GM19468 (cell line): ENCODE measurements at regions not wholly inside any gene's neighbourhood (a gene's known extent, or its start where the extent isn't known, plus 50 kb on each side); places are given as distances from the start of the nearest gene placed in this dataset.
"Not testable (repeated sequence)": the region's sequence is repeated elsewhere in the genome, so short reads cannot be mapped to it uniquely, and the experiment has no call there.

Experiments used
- ATAC-seq: cut with Tn5 transposase; IDR thresholded peaks from one replicate; pipeline ENCODE4 v1.9.1; 2021; ENCODE audit warnings: mild to moderate bottlenecking, moderate library complexity, moderate number of reproducible peaks; ENCODE audit not compliant: unreplicated experiment; ENCODE audit errors: extremely low read depth

DNA sequence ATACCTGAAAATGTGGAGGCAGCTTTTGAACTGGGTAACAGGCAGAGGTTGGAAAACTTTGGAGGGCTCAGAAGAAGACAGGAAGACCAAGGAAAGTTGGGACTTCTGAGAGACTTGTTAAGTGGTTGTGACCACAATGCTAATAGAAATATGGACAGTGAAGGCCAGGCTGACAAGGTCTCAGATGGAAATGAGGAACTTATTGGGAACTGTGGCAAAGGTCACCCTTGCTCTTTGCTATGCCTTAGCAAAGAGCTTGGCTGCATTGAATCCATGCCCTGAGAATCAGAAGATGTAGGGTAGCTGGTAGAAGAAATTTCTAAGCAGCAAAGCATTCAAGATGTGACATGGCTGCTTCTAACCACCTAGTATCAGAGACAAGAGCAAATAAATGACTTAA lies 244.4 kb upstream of the ADRA1B start:
- ATAC-seq: no peak

- ATAC-seq: no peak
Measured at GRCh38 chr5:159673538-159673937, 242.7 kb upstream of the ADRA1B start.

- ATAC-seq: no peak
Measured at GRCh38 chr5:159678657-159679392, 237.5 kb upstream of the ADRA1B start.

DNA sequence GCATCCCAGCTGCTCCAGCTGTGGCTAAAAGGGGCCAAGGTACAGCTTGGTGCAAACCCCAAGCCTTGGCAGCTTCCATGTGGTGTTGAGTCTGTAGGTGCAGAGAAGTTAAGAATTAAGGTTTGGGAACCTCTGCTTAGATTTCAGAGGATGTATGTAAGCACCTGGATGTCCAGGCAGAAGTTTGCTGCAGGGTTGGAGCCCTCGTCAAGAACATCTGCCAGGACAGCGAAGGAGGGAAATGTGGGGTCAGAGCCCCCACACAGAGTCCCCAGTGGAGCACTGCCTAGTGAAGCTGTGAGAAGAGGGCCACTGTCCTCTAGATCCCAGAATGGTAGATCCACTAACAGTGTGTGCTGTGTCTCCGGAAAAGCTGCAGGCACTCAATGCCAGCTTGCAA lies 236.2 kb upstream of the ADRA1B start:
- no peak for ATAC-seq

- no peak for ATAC-seq
Measured at GRCh38 chr5:159681661-159682060, 234.6 kb upstream of the ADRA1B start.

GRCh38 chr5:159682623-159683022 lies 233.7 kb upstream of the ADRA1B start:
- no peak for ATAC-seq

GRCh38 chr5:159687892-159688291 lies 228.4 kb upstream of the ADRA1B start:
- not testable (repeated sequence) for ATAC-seq

DNA sequence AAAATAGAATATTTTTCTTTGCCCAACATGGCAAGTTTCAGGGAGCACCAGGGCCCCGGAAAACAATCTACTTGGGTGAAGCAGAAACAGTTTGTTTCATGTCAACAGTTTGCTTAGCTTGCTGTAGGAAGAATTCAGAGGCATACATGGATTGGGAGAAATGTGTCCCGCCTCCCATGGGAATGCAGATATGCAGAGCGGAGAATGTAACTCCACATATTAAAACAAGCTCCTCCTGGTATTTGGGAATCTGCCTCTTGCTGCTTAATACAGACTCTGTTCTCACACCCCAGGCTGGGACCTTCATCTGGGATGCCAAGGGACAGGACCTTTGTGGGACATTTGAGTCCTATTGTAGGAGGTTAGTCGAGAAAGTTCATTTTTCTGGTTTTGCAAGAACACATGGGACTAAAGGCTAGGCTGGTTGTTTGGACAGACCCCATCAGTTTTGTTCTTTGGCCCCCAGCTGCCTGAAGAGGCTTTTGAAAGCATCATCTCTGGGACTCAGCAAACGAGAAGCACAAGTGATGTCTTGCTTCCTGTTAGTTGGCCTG lies 220.5 kb upstream of the ADRA1B start:
- ATAC-seq: no peak

- no peak for ATAC-seq
Measured at GRCh38 chr5:159697530-159697929, 218.8 kb upstream of the ADRA1B start.

- no peak for ATAC-seq
Measured at GRCh38 chr5:159698322-159698721, 218.0 kb upstream of the ADRA1B start.

DNA sequence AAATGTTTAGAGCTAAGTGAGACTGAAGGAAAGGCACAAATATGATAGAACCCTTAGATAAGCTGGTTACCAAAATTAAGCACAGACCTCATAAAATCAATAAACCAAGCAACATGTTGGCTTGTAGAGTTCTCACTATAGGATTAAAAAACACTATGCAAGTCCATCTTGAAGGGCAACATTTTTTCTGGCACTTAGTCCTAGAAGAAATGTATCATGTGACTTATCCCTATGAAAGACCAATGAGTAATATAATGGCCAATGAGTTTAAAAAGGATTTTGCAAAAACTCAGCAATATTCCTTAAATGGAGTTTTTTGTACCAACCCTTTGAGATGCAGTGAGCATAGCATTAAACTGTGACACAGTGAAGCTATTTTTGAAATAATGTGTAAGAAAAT lies 216.3 kb upstream of the ADRA1B start:
- no peak for ATAC-seq

DNA sequence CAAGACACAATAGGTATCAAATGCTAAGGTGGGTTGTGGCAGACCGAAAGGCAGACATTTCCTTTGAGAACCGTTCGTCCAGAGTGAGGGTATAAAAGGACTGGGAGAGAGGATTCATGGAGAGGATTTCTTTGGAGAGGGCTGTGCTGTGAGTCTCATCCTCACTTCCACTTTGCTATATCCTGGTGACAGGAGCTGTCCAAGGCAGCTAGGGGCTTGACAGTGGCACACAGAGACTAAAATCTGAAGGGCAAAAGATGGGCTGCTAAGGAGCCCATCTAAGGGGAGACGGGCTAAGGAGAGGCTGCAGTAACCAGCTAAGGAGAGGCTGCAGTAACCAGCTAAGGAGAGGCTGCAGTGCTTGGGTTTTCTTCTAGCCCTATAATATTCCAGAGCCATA lies 214.0 kb upstream of the ADRA1B start:
- no peak for ATAC-seq

DNA sequence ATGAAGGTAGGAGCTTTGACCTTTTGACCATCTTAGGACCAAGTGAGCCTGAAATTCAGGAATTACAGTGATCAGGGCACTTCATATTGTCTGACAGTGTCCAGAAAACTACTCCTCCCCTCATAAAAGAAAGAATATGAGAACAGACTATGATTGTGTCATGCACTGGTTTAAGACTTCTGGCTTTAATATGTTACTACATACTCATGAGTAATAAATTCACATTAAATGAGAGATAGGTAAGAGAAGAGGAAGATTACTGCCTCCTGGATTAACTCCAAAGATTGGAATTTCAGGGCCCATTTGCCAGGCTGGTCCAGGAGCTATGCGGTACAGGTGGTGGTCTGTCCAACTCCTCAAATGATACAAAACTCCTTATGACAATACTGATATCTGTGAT lies 213.5 kb upstream of the ADRA1B start:
- no peak for ATAC-seq

- no peak for ATAC-seq
Measured at GRCh38 chr5:159704160-159704559, 212.1 kb upstream of the ADRA1B start.

DNA sequence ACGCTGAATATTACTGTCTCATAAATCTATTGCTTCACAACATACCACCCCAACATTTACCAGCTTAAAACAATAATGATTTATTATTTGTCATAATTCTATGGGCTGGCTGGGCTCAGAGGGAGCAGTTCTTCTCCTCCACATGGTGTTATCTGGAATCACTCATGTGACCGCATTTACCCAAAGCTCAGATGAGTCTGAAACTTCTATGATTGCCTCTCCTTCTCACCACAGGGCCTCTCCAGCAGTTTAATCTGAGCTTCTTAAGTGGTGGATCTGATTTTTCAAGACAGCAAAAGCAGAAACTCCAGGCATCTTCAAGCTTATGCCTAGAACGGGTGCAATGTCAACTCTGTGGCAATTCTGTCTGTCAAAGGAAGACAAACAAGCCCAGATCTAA lies 210.3 kb upstream of the ADRA1B start:
- no peak for ATAC-seq

DNA sequence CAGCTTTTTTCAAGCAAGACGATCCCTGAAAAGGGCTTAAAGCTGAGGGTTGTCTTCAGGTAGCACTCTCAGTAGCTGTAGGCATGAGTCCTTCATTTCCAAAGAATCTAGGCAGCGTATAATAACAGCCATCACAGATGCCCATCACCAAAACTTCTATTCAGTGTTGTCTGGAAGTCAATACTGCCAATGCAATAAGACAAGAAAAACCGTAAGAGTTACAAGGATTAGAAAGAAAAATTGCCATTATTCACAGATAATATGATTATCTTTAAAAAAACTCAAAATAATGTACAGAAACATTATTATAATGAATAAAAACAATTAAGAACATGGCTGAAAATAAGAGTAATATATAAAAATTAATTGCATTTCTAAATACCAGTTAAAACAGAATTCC lies 208.2 kb upstream of the ADRA1B start:
- no peak for ATAC-seq

DNA sequence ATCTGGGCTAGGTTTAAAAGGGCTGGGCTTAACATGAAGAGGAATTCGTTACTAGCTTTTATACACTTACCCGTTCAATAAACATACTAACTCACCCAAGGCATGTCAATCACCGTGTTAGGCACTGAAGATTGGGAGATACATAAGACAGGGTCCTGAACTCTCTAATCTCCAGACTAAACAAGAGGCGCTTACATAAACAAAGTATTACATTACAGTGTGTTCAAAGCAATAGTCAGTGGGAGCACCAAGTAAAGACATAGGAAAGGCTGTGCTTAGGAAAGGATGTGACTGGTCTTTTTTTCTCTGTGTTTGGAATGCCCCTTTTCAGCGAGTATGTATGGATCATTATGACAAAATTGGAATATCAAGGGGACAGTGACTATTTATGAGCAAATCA lies 203.6 kb upstream of the ADRA1B start:
- no peak for ATAC-seq

DNA sequence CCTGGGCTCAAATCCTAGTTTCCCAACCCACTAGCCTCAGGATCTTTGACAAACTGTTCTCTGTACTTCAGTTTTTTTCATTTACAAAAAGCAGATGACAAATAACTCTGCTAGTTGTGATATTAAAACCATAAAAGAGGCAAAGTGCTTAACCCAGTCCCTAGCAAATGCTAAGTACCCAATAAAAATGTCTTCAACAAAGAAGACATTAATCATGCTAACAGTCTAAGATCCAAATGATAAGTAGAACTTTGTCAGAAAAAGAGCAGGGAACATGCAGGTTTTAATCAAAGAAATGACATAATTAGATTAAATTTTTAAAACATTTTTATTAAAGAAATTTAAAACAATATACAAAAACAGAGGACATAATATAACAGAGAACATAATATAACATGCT lies 203.0 kb upstream of the ADRA1B start:
- no peak for ATAC-seq

GRCh38 chr5:159713773-159714172 lies 202.5 kb upstream of the ADRA1B start:
- ATAC-seq: no peak

GRCh38 chr5:159725475-159725874 lies 190.8 kb upstream of the ADRA1B start:
- no peak for ATAC-seq

DNA sequence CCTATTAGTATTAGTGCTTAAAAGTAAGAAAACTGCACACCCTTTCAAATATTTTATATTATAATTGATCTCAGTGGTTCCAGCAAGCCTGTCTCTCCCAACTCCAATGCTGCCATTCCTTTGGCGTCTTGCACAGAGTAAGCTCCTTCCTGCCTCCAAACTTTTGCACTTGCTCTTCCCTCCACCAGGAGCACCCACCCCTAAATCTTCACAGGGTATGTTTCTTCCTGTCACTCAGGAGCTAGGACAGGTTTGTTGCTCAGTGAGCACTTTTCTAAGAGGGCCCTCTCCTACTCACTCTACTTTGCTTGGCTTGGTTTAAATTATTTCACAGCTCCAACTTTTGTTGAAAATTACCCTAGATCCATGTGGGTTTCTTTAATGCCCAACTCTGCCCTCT lies 189.1 kb upstream of the ADRA1B start:
- no peak for ATAC-seq

DNA sequence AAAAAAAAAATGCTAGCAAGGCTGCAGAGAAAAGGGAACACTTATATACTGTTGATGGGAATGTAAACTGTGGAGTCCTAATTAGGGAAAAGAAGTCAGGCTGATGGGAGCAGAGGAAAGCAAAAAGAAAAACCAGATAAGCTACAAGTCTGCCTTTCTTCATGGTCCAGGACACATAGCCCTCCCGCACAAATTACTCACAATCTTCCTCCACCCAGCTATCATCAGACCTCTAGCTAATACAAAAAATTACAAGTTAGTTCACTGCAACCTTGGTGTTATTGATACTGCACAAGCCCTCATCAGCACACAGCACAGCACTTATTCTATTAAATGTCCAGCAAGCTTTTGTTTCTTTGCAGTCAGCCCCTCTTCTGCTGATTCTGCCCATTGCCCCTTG lies 186.0 kb upstream of the ADRA1B start:
- no peak for ATAC-seq
